Heart left ventricle (tissue), 13 donors: ENCODE measurements at regions not wholly inside any gene's neighbourhood (a gene's known extent, or its start where the extent isn't known, plus 50 kb on each side); places are given as distances from the start of the nearest gene placed in this dataset.

Source experiments
- CTCF ChIP-seq, 12 donors: fragments of 200-600 bp; sonication (generic) in 4 of 12; IDR thresholded peaks; one replicate each; pipeline versions ENCODE4 v1.5.0 to v1.8.0; 2018 to 2022; ENCODE audit warnings: antibody characterized with exemption in 12 of 12, mild to moderate bottlenecking in 5 of 12
- POLR2A ChIP-seq, 2 donors: fragments of 450-650 bp; IDR thresholded peaks; one replicate each; pipeline ENCODE4 v1.6.1; 2017; ENCODE audit warnings: antibody characterized with exemption in 2 of 2, mild to moderate bottlenecking in 2 of 2, moderate library complexity in 2 of 2
- donor health status: ischemic (EF 13 %, LVEDD 7.1; RV severe dilation, severe dysfunction).
- donor health status: DM: no; HTN: yes; CAD: no.
- donor health status: DM: no; HTN: no; CAD: no.
- donor health status: ischemic (EF 25% LVEDD 6.9; RV normal size, moderate dysfunction).
- donor health status: ischemic (EF 25% LVEDD 5.7; RV mildly dilated, moderate dysfunction).
- donor health status: ischemic (EF 35%, LVEDD 5.7; RV mildly dilated, moderate dysfunction).
- donor health status: nonischemic (EF 11% LVEDD 7.7; RV severe dilation, severe dysfunction).
- donor health status: DM: yes; HTN: yes; CAD: no.
- donor health status: PGD.
- donor health status: ischemic (EF 29% LVEDD 5.4; RV normal size, mild dysfunction).
- donor health status: nonischemic (EF 23%, LVEDD 6.1; RV moderate dilation, normal function).

- TF ChIP-seq CTCF (IDR thresholded peaks at IDR 0.05) (no peak), POLR2A (IDR thresholded peaks at IDR 0.05) (no peak)
Measured at GRCh38 chr6:80930376-80930775, 822.1 kb downstream of the TENT5A start.
